Body of pancreas (tissue), 4 donors: ENCODE measurements at regions not wholly inside any gene's neighbourhood (a gene's known extent, or its start where the extent isn't known, plus 50 kb on each side); places are given as distances from the start of the nearest gene placed in this dataset.

Experiments
- ATAC-seq: fragments of 150-250 bp; one replicate; pipeline ENCODE4 v1.9.1; 2016
- DNase-seq, 4 donors: peaks; one replicate each; pipeline ENCODE4 v3.0.0-alpha.2; 2019
- H3K27ac ChIP-seq, 4 donors: fragments of 200-600 bp; sonication (generic); 1 replicate in 3 of 4; 2 replicates in 1 of 4; pipeline versions ENCODE4 v1.5.1 to v1.6.1; 2016 to 2019; ENCODE audit warnings: mild to moderate bottlenecking in 1 of 4, mixed read lengths in 1 of 4, moderate library complexity in 1 of 4
- H3K27me3 ChIP-seq, 2 donors: fragments of 200-600 bp; sonication (generic); one replicate each; pipeline ENCODE4 v1.6.0; 2016; ENCODE audit warnings: mild to moderate bottlenecking in 1 of 2
- H3K36me3 ChIP-seq, 2 donors: fragments of 200-600 bp; sonication (generic); replicated peaks in 1 of 2; 2 replicates each; pipeline ENCODE4 v1.5.1; 2016; ENCODE audit warnings: low read depth in 2 of 2; ENCODE audit not compliant: insufficient read depth in 1 of 2
- H3K4me1 ChIP-seq: fragments of 200-600 bp; sonication (generic); one replicate; pipeline ENCODE4 v1.6.0; 2016
- H3K4me3 ChIP-seq, 2 donors: fragments of 200-600 bp; sonication (generic); 1 replicate in 1 of 2; 2 replicates in 1 of 2; pipeline ENCODE4 v1.5.1; 2016 to 2019
- H3K9me3 ChIP-seq, 3 donors: fragments of 200-600 bp; sonication (generic); 1 replicate in 2 of 3; 2 replicates in 1 of 3; pipeline ENCODE4 v1.5.1; 2016
- POLR2A ChIP-seq, 3 donors: fragments of 450-650 bp; IDR thresholded peaks; one replicate each; pipeline ENCODE4 v1.6.1; 2016; ENCODE audit warnings: antibody characterized with exemption in 3 of 3, mild to moderate bottlenecking in 2 of 3
- WGBS, 2 donors: methylation state at CpG; one replicate each; pipeline ENCODE4 v1.1.5; 2017; 5-methylcytosine and 5-hydroxymethylcytosine counted together
- intact Hi-C: fragments of 100-400 bp; cut with DNase I; formaldehyde crosslinking; loops from one replicate; pipeline ENCODE4 v1.15.1; 2023
- TF ChIP-seq, protein P1 (sequence below), 7 experiments: fragments of 450-650 bp in 4 of 7; fragments of 200-600 bp in 3 of 7; sonication (generic) in 3 of 7; IDR thresholded peaks; one replicate each; pipeline ENCODE4 v1.5.1; 2016 to 2019; ENCODE audit warnings: antibody characterized with exemption in 7 of 7

GRCh38 chr7:45413419-45413818, 160.7 kb upstream of the ADCY1 start:
- DNase-seq = no peak
- H3K9me3 ChIP-seq = no peaks in the 10 kb centered on the region
- no peaks in the 10 kb centered on the region for H3K27me3 ChIP-seq
- WGBS, 2 donors = 45 to 66% methylated on average over 1 to 3 of the region's 3 CpGs
- no peaks in the 10 kb centered on the region for H3K36me3 ChIP-seq
- no peak for TF ChIP-seq POLR2A (IDR thresholded peaks at IDR 0.05)
- TF ChIP-seq, protein P1, sequence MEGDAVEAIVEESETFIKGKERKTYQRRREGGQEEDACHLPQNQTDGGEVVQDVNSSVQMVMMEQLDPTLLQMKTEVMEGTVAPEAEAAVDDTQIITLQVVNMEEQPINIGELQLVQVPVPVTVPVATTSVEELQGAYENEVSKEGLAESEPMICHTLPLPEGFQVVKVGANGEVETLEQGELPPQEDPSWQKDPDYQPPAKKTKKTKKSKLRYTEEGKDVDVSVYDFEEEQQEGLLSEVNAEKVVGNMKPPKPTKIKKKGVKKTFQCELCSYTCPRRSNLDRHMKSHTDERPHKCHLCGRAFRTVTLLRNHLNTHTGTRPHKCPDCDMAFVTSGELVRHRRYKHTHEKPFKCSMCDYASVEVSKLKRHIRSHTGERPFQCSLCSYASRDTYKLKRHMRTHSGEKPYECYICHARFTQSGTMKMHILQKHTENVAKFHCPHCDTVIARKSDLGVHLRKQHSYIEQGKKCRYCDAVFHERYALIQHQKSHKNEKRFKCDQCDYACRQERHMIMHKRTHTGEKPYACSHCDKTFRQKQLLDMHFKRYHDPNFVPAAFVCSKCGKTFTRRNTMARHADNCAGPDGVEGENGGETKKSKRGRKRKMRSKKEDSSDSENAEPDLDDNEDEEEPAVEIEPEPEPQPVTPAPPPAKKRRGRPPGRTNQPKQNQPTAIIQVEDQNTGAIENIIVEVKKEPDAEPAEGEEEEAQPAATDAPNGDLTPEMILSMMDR (IDR thresholded peaks at IDR 0.05) = no peak
- H3K4me3 ChIP-seq = no peak overlapping the region
- no peaks in the 10 kb centered on the region for H3K4me1 ChIP-seq
- intact Hi-C loops = no loop called here
- no peak overlapping the region for H3K27ac ChIP-seq
- no peak for ATAC-seq

- no peaks in the 10 kb centered on the region for H3K27me3 ChIP-seq
- DNase-seq (no peak), ATAC-seq (no peak)
- WGBS, 2 donors = 64 to 71% methylated on average over 4 of the region's 4 CpGs
- no peaks in the 10 kb centered on the region for H3K36me3 ChIP-seq
- intact Hi-C loops = no loop called here
- H3K27ac ChIP-seq = no peak overlapping the region
- H3K4me3 ChIP-seq = no peak overlapping the region
- no peaks in the 10 kb centered on the region for H3K4me1 ChIP-seq
- H3K9me3 ChIP-seq = no peaks in the 10 kb centered on the region
- TF ChIP-seq, protein P1 (IDR thresholded peaks at IDR 0.05) = no peak
- no peak for TF ChIP-seq POLR2A (IDR thresholded peaks at IDR 0.05)
Observed at GRCh38 chr7:45414226-45414625, 159.9 kb upstream of the ADCY1 start.

DNA sequence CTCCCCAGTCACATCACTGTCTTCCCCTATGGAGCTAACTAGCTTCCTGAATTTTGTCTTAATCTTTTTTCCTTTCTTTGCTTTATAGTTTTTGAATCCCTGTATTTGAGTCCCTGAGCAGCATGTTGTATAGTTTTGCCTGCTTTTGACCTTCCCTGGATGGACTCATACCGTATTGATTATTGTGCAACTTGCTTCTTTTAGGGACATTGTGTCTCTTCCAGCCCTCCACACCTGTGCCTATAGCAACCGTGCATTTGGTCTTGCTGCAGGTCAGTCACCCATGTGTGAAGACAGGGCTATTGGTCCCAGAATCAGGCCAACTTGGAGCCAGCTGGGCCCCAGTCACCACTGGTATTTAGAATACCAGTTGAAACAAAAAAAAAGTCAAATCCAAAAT, 158.9 kb upstream of the ADCY1 start:
- no peak for TF ChIP-seq POLR2A (IDR thresholded peaks at IDR 0.05)
- TF ChIP-seq, protein P1 (IDR thresholded peaks at IDR 0.05) = no peak
- Histone ChIP-seq H3K9me3 (no peaks in the 10 kb centered on the region), H3K36me3 (no peaks in the 10 kb centered on the region), H3K4me1 (no peaks in the 10 kb centered on the region), H3K27ac (no peak overlapping the region), H3K4me3 (no peak overlapping the region), H3K27me3 (no peaks in the 10 kb centered on the region)
- ATAC-seq = no peak
- WGBS, 2 donors = 64 to 74% methylated on average over 2 of the region's 2 CpGs
- DNase-seq = no peak
- intact Hi-C loops = no loop called here

GRCh38 chr7:45416846-45417245, 157.3 kb upstream of the ADCY1 start:
- intact Hi-C loops = no loop called here
- DNase-seq (no peak), ATAC-seq (no peak)
- Histone ChIP-seq H3K27ac (no peak overlapping the region), H3K36me3 (no peaks in the 10 kb centered on the region), H3K4me1 (no peaks in the 10 kb centered on the region), H3K4me3 (no peak overlapping the region), H3K27me3 (no peaks in the 10 kb centered on the region), H3K9me3 (no peaks in the 10 kb centered on the region)
- TF ChIP-seq POLR2A (IDR thresholded peaks at IDR 0.05) = no peak
- TF ChIP-seq, protein P1 (IDR thresholded peaks at IDR 0.05) = no peak
- WGBS, 2 donors = 53 to 58% methylated on average over 1 of the region's 1 CpG

GRCh38 chr7:45417268-45417667, 156.9 kb upstream of the ADCY1 start:
- WGBS, 2 donors = 63 to 68% methylated on average over 2 of the region's 2 CpGs
- H3K4me1 ChIP-seq = no peaks in the 10 kb centered on the region
- TF ChIP-seq, protein P1 (IDR thresholded peaks at IDR 0.05) = no peak
- no peak for TF ChIP-seq POLR2A (IDR thresholded peaks at IDR 0.05)
- DNase-seq (no peak), ATAC-seq (no peak)
- no peaks in the 10 kb centered on the region for H3K9me3 ChIP-seq
- intact Hi-C loops = no loop called here
- no peak overlapping the region for H3K4me3 ChIP-seq
- H3K27ac ChIP-seq = no peak overlapping the region
- no peaks in the 10 kb centered on the region for H3K36me3 ChIP-seq
- no peaks in the 10 kb centered on the region for H3K27me3 ChIP-seq
